Epithelial cell of proximal tubule (primary cell): ENCODE measurements at regions not wholly inside any gene's neighbourhood (a gene's known extent, or its start where the extent isn't known, plus 50 kb on each side); places are given as distances from the start of the nearest gene placed in this dataset.

ENCODE experiments used
- DNase-seq: peaks from one replicate; pipeline ENCODE4 v3.0.0-alpha.2; 2011; ENCODE audit warnings: low read depth
- H3K4me3 ChIP-seq: 2 replicates; pipeline ENCODE4 v1.5.1; 2011; ENCODE audit warnings: low read depth, mild to moderate bottlenecking, low read length
- CTCF ChIP-seq: conservative IDR thresholded peaks from 2 replicates; pipeline ENCODE4 v1.5.1; 2012; ENCODE audit warnings: low read depth, mild to moderate bottlenecking, low read length

- DNase-seq = no peak
- H3K4me3 ChIP-seq = no peak overlapping the region
- TF ChIP-seq CTCF = no peak
Measured at GRCh38 chr10:62616885-62617590, 187.5 kb upstream of the ADO start.

- no peak for TF ChIP-seq CTCF
- H3K4me3 ChIP-seq = no peak overlapping the region
- DNase-seq = no peak
Measured at GRCh38 chr10:62617652-62618051, 186.9 kb upstream of the ADO start.

GRCh38 chr10:62618054-62618453, 186.5 kb upstream of the ADO start:
- no peak for TF ChIP-seq CTCF
- no peak overlapping the region for H3K4me3 ChIP-seq
- DNase-seq = no peak

GRCh38 chr10:62618576-62619412, 185.7 kb upstream of the ADO start:
- no peak for DNase-seq
- H3K4me3 ChIP-seq = no peak overlapping the region
- TF ChIP-seq CTCF = no peak

GRCh38 chr10:62619413-62619738, 185.1 kb upstream of the ADO start:
- no peak for TF ChIP-seq CTCF
- DNase-seq = no peak
- no peak overlapping the region for H3K4me3 ChIP-seq

GRCh38 chr10:62620491-62620890, 184.0 kb upstream of the ADO start:
- H3K4me3 ChIP-seq = no peak overlapping the region
- no peak for DNase-seq
- no peak for TF ChIP-seq CTCF
